ENCODE measurements at regions not wholly inside any gene's neighbourhood (a gene's known extent, or its start where the extent isn't known, plus 50 kb on each side); places are given as distances from the start of the nearest gene placed in this dataset.
"Not testable (repeated sequence)": the region's sequence is repeated elsewhere in the genome, so short reads cannot be mapped to it uniquely, and the experiment has no call there.

DNA sequence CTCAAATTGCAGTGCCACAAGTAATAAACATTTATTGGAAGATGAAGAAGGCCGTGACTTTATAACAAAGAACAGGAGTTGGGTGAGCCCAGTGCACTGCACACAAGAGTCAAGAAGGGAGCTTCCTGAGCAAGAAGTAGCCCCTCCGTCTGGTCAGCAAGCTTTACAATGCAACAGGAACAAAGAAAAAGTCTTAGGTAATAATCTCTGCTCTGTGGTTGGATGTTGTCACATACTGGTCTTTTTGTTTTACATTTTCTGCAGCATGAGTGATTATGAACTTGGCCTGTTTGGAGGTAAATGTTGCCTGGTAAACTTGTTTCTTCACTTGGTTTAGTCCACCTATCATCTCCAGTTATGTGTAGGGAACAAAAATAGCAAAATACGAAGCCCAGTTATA, 157.2 kb downstream of the KDM5D start:
- DNase-seq (ENCODE audit: low read depth in 6 of 9, low spot score in 9 of 9), result no peak
- no peaks in the 10 kb centered on the region for H3K27me3 ChIP-seq (ENCODE audit: control insufficient read depth in 2 of 2, insufficient read depth in 1 of 2, low read length in 1 of 2)
- no peak overlapping the region for H3K27ac ChIP-seq (ENCODE audit: low read depth in 1 of 2, low read length in 1 of 2)
- H3K36me3 ChIP-seq (ENCODE audit: control insufficient read depth in 2 of 2, insufficient read depth in 2 of 2, low read length in 1 of 2), result peaks cover 0 to 5% of the 10 kb centered on the region in 2 donors
- H3K4me1 ChIP-seq (ENCODE audit: control insufficient read depth in 2 of 2, insufficient read depth in 2 of 2, low read length in 2 of 2), result no peaks in the 10 kb centered on the region
- no peak overlapping the region for H3K4me3 ChIP-seq (ENCODE audit: low read length in 2 of 2)
- WGBS, result 95% methylated on average over 3 of the region's 3 CpGs
- H3K9me3 ChIP-seq (ENCODE audit: control insufficient read depth in 2 of 2, insufficient read depth in 1 of 2, low read length in 1 of 2), result no peaks in the 10 kb centered on the region

DNA sequence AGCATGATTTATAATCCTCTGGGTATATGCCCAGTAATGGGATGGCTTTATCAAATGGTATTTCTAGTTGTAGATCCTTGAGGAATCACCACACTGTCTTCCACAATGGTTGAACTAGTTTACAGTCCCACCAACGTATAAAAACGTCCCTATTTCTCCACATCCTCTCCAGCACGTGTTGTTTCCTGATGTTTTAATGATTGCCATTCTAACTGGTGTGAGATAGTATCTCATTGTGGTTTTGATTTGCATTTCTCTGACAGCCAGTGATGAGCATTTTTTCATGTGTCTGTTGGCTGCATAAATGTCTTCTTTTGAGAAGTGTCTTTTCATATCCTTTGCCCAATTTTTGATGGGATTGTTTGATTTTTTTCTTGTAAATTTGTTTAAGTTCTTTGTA, 163.5 kb downstream of the KDM5D start:
- not testable (repeated sequence) for DNase-seq (ENCODE audit: low read depth in 6 of 9, low spot score in 9 of 9); H3K36me3 ChIP-seq (ENCODE audit: control insufficient read depth in 2 of 2, insufficient read depth in 2 of 2, low read length in 1 of 2); H3K4me1 ChIP-seq (ENCODE audit: control insufficient read depth in 2 of 2, insufficient read depth in 2 of 2, low read length in 2 of 2); H3K4me3 ChIP-seq (ENCODE audit: low read length in 2 of 2); H3K9me3 ChIP-seq (ENCODE audit: control insufficient read depth in 2 of 2, insufficient read depth in 1 of 2, low read length in 1 of 2); H3K27ac ChIP-seq (ENCODE audit: low read depth in 1 of 2, low read length in 1 of 2); H3K27me3 ChIP-seq (ENCODE audit: control insufficient read depth in 2 of 2, insufficient read depth in 1 of 2, low read length in 1 of 2)
- 2% methylated on average over 3 of the region's 3 CpGs for WGBS

DNA sequence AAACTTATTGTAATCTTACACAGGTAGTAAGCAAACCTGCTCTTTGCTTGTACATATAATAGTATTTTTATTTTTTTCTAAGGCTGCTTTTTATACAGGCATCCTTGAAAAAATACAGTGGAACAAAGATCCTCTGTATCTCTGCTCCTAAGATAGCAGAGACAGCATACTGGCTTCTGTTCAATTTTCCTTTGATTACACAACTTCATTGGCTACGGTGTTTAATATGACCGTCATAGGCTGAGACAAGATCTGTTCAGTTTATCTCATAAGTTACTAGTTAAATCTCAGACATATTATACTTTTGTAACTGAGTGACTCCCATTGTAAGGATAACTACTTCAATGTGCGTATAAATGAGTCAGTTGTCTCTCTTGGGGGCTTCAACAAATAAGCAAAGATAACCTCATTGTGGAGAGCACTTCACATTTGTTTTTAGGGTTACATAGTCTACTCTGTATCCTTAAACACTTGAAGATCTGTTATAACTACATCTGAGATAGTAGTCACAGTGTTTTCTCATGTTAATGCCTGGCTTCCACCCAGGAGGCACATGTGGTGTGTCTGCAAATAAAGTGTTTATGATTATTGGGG, 166.1 kb downstream of the KDM5D start:
- Histone ChIP-seq H3K27ac (ENCODE audit: low read depth in 1 of 2, low read length in 1 of 2) (no peak overlapping the region), H3K4me1 (ENCODE audit: control insufficient read depth in 2 of 2, insufficient read depth in 2 of 2, low read length in 2 of 2) (no peaks in the 10 kb centered on the region), H3K27me3 (ENCODE audit: control insufficient read depth in 2 of 2, insufficient read depth in 1 of 2, low read length in 1 of 2) (no peaks in the 10 kb centered on the region), H3K4me3 (ENCODE audit: low read length in 2 of 2) (no peak overlapping the region), H3K36me3 (ENCODE audit: control insufficient read depth in 2 of 2, insufficient read depth in 2 of 2, low read length in 1 of 2) (no peaks in the 10 kb centered on the region), H3K9me3 (ENCODE audit: control insufficient read depth in 2 of 2, insufficient read depth in 1 of 2, low read length in 1 of 2) (no peaks in the 10 kb centered on the region)
- WGBS, result 91% methylated on average over 3 of the region's 3 CpGs
- no peak for DNase-seq (ENCODE audit: low read depth in 6 of 9, low spot score in 9 of 9)

DNA sequence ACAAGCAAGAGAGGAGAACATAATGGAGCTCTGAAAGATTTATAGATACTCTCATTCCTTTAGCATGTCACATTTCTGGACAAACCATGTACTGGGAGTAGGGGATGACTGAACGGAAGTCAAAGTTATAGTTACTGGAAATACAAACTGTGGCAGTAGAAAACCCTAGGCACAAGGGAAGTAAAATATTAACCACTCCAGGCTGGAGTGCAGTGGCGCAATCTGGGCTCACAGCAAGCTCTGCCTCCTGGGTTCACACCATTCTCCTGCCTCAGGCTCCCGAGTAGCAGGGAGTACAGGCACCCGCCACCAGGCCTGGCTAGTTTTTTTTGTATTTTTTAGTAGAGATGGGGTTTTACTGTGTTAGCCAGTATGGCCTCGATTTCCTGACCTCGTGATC, 167.3 kb downstream of the KDM5D start:
- Histone ChIP-seq H3K9me3 (ENCODE audit: control insufficient read depth in 2 of 2, insufficient read depth in 1 of 2, low read length in 1 of 2) (no peaks in the 10 kb centered on the region), H3K27ac (ENCODE audit: low read depth in 1 of 2, low read length in 1 of 2) (no peak overlapping the region), H3K36me3 (ENCODE audit: control insufficient read depth in 2 of 2, insufficient read depth in 2 of 2, low read length in 1 of 2) (no peaks in the 10 kb centered on the region), H3K4me1 (ENCODE audit: control insufficient read depth in 2 of 2, insufficient read depth in 2 of 2, low read length in 2 of 2) (no peaks in the 10 kb centered on the region), H3K27me3 (ENCODE audit: control insufficient read depth in 2 of 2, insufficient read depth in 1 of 2, low read length in 1 of 2) (no peaks in the 10 kb centered on the region), H3K4me3 (ENCODE audit: low read length in 2 of 2) (no peak overlapping the region)
- WGBS, result 95% methylated on average over 6 of the region's 6 CpGs
- DNase-seq (ENCODE audit: low read depth in 6 of 9, low spot score in 9 of 9), result no peak

DNA sequence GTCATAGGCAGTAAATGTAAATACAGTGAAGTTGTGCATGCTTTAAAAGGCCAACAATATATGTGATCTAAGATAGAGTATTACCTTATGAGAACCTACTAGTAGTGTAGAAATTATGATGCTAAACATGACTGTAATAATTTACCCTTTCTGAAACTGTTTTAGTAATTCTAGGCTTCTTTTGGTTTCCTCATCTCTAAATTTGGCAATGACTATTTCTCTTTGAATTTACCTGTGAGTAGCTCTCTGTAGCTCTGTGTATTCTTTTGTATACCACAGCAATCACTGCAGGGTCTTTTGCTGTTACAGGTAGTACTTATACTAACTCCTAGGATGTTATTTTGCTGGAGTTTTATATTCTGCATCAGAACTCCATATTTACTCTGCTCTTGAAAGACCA, 169.6 kb downstream of the KDM5D start:
- no peak for DNase-seq (ENCODE audit: low read depth in 6 of 9, low spot score in 9 of 9)
- no peaks in the 10 kb centered on the region for H3K36me3 ChIP-seq (ENCODE audit: control insufficient read depth in 2 of 2, insufficient read depth in 2 of 2, low read length in 1 of 2)
- no peak overlapping the region for H3K27ac ChIP-seq (ENCODE audit: low read depth in 1 of 2, low read length in 1 of 2)
- H3K4me1 ChIP-seq (ENCODE audit: control insufficient read depth in 2 of 2, insufficient read depth in 2 of 2, low read length in 2 of 2), result peaks cover 0 to 4% of the 10 kb centered on the region in 2 donors
- no peaks in the 10 kb centered on the region for H3K27me3 ChIP-seq (ENCODE audit: control insufficient read depth in 2 of 2, insufficient read depth in 1 of 2, low read length in 1 of 2)
- H3K9me3 ChIP-seq (ENCODE audit: control insufficient read depth in 2 of 2, insufficient read depth in 1 of 2, low read length in 1 of 2), result no peaks in the 10 kb centered on the region
- no peak overlapping the region for H3K4me3 ChIP-seq (ENCODE audit: low read length in 2 of 2)

DNA sequence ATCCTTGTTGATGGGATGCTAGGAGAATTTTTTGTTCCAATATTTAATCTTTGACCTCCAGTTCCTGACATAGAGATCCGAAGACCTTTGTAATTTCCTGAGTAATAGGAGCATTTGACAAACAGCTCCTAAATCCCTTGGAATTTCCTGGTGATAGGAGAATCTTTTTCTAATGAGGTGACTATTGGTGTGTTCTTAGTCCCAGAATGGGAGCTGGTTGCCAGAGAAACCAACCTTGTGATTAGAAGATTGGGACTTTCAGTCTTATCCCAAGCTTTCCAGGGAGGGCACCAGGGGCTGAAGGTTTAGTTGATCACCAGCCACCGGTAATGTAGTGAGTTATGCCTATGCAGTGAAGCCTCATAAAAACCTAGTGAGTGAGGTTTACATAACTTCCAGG, 170.9 kb downstream of the KDM5D start:
- 100% methylated on average over 2 of the region's 2 CpGs for WGBS
- Histone ChIP-seq H3K36me3 (ENCODE audit: control insufficient read depth in 2 of 2, insufficient read depth in 2 of 2, low read length in 1 of 2) (no peaks in the 10 kb centered on the region), H3K4me3 (ENCODE audit: low read length in 2 of 2) (no peak overlapping the region), H3K27me3 (ENCODE audit: control insufficient read depth in 2 of 2, insufficient read depth in 1 of 2, low read length in 1 of 2) (no peaks in the 10 kb centered on the region), H3K9me3 (ENCODE audit: control insufficient read depth in 2 of 2, insufficient read depth in 1 of 2, low read length in 1 of 2) (no peaks in the 10 kb centered on the region), H3K27ac (ENCODE audit: low read depth in 1 of 2, low read length in 1 of 2) (no peak overlapping the region), H3K4me1 (ENCODE audit: control insufficient read depth in 2 of 2, insufficient read depth in 2 of 2, low read length in 2 of 2) (peaks cover 0 to 4% of the 10 kb centered on the region in 2 donors)
- no peak for DNase-seq (ENCODE audit: low read depth in 6 of 9, low spot score in 9 of 9)

DNA sequence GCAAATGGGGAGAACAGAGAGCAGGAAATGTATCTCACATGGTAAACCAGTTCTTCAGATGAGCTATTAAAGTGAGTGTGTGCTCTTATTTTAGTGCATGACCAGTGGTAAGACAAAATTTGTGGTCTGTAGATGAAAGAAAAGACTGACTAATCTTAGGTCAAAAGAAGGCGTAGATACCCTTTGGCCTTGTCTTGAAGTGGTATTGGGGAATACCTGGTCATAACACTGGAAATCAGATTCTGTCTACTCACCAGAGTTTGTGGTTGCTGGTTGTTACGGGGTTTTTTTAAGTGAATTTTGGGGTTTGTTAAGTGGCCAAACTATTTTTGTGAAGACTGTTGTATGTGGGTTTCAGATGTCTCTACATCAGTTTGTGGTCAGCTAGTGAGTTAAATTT, 173.5 kb downstream of the KDM5D start:
- Histone ChIP-seq H3K9me3 (ENCODE audit: control insufficient read depth in 2 of 2, insufficient read depth in 1 of 2, low read length in 1 of 2) (no peaks in the 10 kb centered on the region), H3K4me3 (ENCODE audit: low read length in 2 of 2) (peak overlapping the region in 1 of 2 donors; percentile 2), H3K27ac (ENCODE audit: low read depth in 1 of 2, low read length in 1 of 2) (no peak overlapping the region), H3K4me1 (ENCODE audit: control insufficient read depth in 2 of 2, insufficient read depth in 2 of 2, low read length in 2 of 2) (peaks cover 0 to 4% of the 10 kb centered on the region in 2 donors), H3K27me3 (ENCODE audit: control insufficient read depth in 2 of 2, insufficient read depth in 1 of 2, low read length in 1 of 2) (no peaks in the 10 kb centered on the region), H3K36me3 (ENCODE audit: control insufficient read depth in 2 of 2, insufficient read depth in 2 of 2, low read length in 1 of 2) (no peaks in the 10 kb centered on the region)
- WGBS, result 14% methylated on average over 2 of the region's 2 CpGs
- no peak for DNase-seq (ENCODE audit: low read depth in 6 of 9, low spot score in 9 of 9)

DNA sequence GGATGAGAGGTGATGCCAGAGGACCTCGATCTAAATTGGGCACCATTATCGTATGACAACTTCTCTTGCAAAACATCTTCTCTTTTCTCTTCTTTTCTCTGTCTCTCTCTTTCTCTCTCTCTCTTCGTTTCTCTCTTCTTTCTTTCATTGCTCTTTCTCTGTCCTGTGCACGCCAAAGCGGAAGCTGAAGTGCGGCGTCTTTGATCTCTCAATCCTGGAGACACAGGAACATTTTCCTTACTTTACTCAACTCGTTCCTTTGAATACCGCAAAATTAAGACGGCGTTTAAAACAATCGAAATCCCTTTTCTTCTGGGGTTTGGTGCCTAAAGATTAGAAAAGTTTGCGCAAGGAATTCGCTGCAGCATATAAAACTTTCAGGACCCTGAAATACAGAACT, 176.6 kb downstream of the KDM5D start:
- Histone ChIP-seq H3K36me3 (ENCODE audit: control insufficient read depth in 2 of 2, insufficient read depth in 2 of 2, low read length in 1 of 2) (no peaks in the 10 kb centered on the region), H3K27ac (ENCODE audit: low read depth in 1 of 2, low read length in 1 of 2) (peak overlapping the region in 1 of 2 donors; percentile 97)
- WGBS, result under 1% methylated on average over 14 of the region's 14 CpGs

DNA sequence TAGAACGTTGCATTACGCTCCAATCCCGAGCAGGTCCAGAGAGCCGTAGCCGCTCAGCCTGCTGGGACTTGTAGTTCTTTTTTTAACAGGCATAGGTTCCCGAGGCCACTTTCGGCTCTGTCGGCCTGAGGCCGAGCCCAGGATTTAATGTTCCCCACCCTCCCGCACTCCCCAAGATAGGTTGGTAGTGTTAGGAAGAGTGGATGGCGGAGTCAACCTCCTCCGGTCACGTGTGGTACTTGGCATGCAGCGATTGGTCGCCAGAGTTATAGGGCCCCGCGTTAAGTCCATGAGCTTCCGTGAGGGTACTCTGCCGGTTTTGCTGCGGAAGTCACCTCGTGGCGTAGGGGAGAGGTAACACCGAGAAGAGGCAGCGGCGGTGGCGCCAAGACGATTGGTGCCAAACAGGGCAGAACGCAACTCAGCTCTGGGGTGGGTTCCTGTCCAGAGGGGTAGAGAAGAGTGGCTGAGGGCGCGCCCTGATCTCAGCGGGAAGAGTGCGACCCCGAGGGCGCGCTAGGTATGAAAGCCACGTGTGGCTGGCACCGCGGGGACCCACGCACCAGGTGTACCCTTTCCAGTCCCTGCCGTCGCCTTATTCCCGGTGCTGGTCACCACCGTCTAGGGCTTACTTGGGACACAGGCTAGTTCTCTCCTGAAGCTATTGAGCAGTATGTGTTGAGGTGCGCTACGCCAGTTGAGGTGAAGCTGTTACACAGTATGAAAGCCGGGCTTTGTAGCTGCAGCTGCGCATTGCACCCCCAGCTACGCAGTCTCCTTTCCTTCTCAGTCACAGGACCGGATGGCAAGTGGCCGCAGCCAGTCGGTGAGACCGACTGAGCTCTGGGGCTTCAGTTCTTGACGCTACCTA, 177.2 kb downstream of the KDM5D start:
- Histone ChIP-seq H3K4me3 (ENCODE audit: low read length in 2 of 2) (peak overlapping the region in 1 of 2 donors; percentile 68), H3K27me3 (ENCODE audit: control insufficient read depth in 2 of 2, insufficient read depth in 1 of 2, low read length in 1 of 2) (no peaks in the 10 kb centered on the region), H3K36me3 (ENCODE audit: control insufficient read depth in 2 of 2, insufficient read depth in 2 of 2, low read length in 1 of 2) (no peaks in the 10 kb centered on the region), H3K4me1 (ENCODE audit: control insufficient read depth in 2 of 2, insufficient read depth in 2 of 2, low read length in 2 of 2) (peaks cover 0 to 4% of the 10 kb centered on the region in 2 donors), H3K9me3 (ENCODE audit: control insufficient read depth in 2 of 2, insufficient read depth in 1 of 2, low read length in 1 of 2) (no peaks in the 10 kb centered on the region), H3K27ac (ENCODE audit: low read depth in 1 of 2, low read length in 1 of 2) (peak overlapping the region in 1 of 2 donors; percentile 97)
- WGBS, result under 1% methylated on average over 53 of the region's 53 CpGs
- peak in 5 of 9 donors; percentile 69 to 84 (median 80) for DNase-seq (ENCODE audit: low read depth in 6 of 9, low spot score in 9 of 9)

More for the DNA sequence above, 176.6 kb downstream of the KDM5D start:
- Histone ChIP-seq H3K4me1 (ENCODE audit: control insufficient read depth in 2 of 2, insufficient read depth in 2 of 2, low read length in 2 of 2) (peaks cover 0 to 4% of the 10 kb centered on the region in 2 donors), H3K27me3 (ENCODE audit: control insufficient read depth in 2 of 2, insufficient read depth in 1 of 2, low read length in 1 of 2) (no peaks in the 10 kb centered on the region), H3K9me3 (ENCODE audit: control insufficient read depth in 2 of 2, insufficient read depth in 1 of 2, low read length in 1 of 2) (no peaks in the 10 kb centered on the region), H3K4me3 (ENCODE audit: low read length in 2 of 2) (peak overlapping the region in 1 of 2 donors; percentile 68)
- peak in 3 of 9 donors; percentile 33 to 47 (median 35) for DNase-seq (ENCODE audit: low read depth in 6 of 9, low spot score in 9 of 9)

Measured in thymus (tissue), 11 donors.